IPS DF 6.9 (cell line): ENCODE measurements at regions not wholly inside any gene's neighbourhood (a gene's known extent, or its start where the extent isn't known, plus 50 kb on each side); places are given as distances from the start of the nearest gene placed in this dataset.

Experiments
- DNase-seq: peaks from one replicate; pipeline ENCODE4 v3.0.0-alpha.2; 2013; ENCODE audit warnings: low read depth, low spot score
- H3K27ac ChIP-seq: one replicate; pipeline ENCODE4 v1.5.1; 2013; ENCODE audit warnings: low read length, control low read depth
- H3K27me3 ChIP-seq: 2 replicates; pipeline ENCODE4 v1.6.1; 2013; ENCODE audit warnings: mild to moderate bottlenecking, low read length; ENCODE audit not compliant: control insufficient read depth, insufficient read depth
- H3K36me3 ChIP-seq: 2 replicates; pipeline ENCODE4 v1.6.1; 2013; ENCODE audit warnings: low read length; ENCODE audit not compliant: control insufficient read depth, insufficient read depth
- H3K4me1 ChIP-seq: 2 replicates; pipeline ENCODE4 v1.6.1; 2013; ENCODE audit warnings: low read length; ENCODE audit not compliant: control insufficient read depth, insufficient read depth
- H3K4me3 ChIP-seq: 2 replicates; pipeline ENCODE4 v1.5.1; 2013; ENCODE audit warnings: mild to moderate bottlenecking, low read length
- H3K9me3 ChIP-seq: 2 replicates; pipeline ENCODE4 v1.6.1; 2013; ENCODE audit warnings: low read length, inconsistent platforms; ENCODE audit not compliant: control insufficient read depth, insufficient read depth
- WGBS: extraction: QIAGEN DNeasy Blood & Tissue Kit; methylation state at CpG from one replicate; pipeline ENCODE4 v1.1.7; 2013; ENCODE audit warnings: mixed read lengths, missing lambda C conversion rate; ENCODE audit not compliant: insufficient read length, insufficient coverage; 5-methylcytosine and 5-hydroxymethylcytosine counted together

GRCh38 chr10:62464308-62464707, 90.1 kb downstream of the ZNF365 start:
- no peak for DNase-seq
- no CpG with 5 or more reads among the region's 2 CpGs for WGBS
- Histone ChIP-seq H3K4me1 (no peaks in the 10 kb centered on the region), H3K36me3 (no peaks in the 10 kb centered on the region), H3K4me3 (no peak overlapping the region), H3K9me3 (no peaks in the 10 kb centered on the region), H3K27ac (no peak overlapping the region), H3K27me3 (no peaks in the 10 kb centered on the region)

GRCh38 chr10:62466590-62466989, 92.4 kb downstream of the ZNF365 start:
- DNase-seq, result no peak
- WGBS, result no CpG with 5 or more reads among the region's 1 CpG
- H3K4me1 ChIP-seq, result no peaks in the 10 kb centered on the region
- no peaks in the 10 kb centered on the region for H3K27me3 ChIP-seq
- no peak overlapping the region for H3K27ac ChIP-seq
- no peak overlapping the region for H3K4me3 ChIP-seq
- H3K36me3 ChIP-seq, result no peaks in the 10 kb centered on the region
- no peaks in the 10 kb centered on the region for H3K9me3 ChIP-seq

- no peak for DNase-seq
- WGBS, result no CpG with 5 or more reads among the region's 2 CpGs
- Histone ChIP-seq H3K27ac (no peak overlapping the region), H3K4me3 (no peak overlapping the region), H3K36me3 (no peaks in the 10 kb centered on the region), H3K4me1 (no peaks in the 10 kb centered on the region), H3K27me3 (no peaks in the 10 kb centered on the region), H3K9me3 (no peaks in the 10 kb centered on the region)
Observed at GRCh38 chr10:62467527-62467926, 93.4 kb downstream of the ZNF365 start.

- no peak for DNase-seq
- Histone ChIP-seq H3K4me1 (no peaks in the 10 kb centered on the region), H3K4me3 (no peak overlapping the region), H3K27ac (no peak overlapping the region), H3K9me3 (no peaks in the 10 kb centered on the region), H3K36me3 (no peaks in the 10 kb centered on the region), H3K27me3 (no peaks in the 10 kb centered on the region)
- WGBS, result no CpG with 5 or more reads among the region's 3 CpGs
Observed at GRCh38 chr10:62471711-62472110, 97.5 kb downstream of the ZNF365 start.

GRCh38 chr10:62473241-62473640, 99.1 kb downstream of the ZNF365 start:
- H3K27ac ChIP-seq, result no peak overlapping the region
- no peaks in the 10 kb centered on the region for H3K4me1 ChIP-seq
- no peak overlapping the region for H3K4me3 ChIP-seq
- H3K36me3 ChIP-seq, result no peaks in the 10 kb centered on the region
- H3K9me3 ChIP-seq, result no peaks in the 10 kb centered on the region
- no peak for DNase-seq
- no peaks in the 10 kb centered on the region for H3K27me3 ChIP-seq
- no CpG with 5 or more reads among the region's 4 CpGs for WGBS

GRCh38 chr10:62475551-62475950, 101.4 kb downstream of the ZNF365 start:
- H3K4me3 ChIP-seq, result no peak overlapping the region
- DNase-seq, result no peak
- no peaks in the 10 kb centered on the region for H3K4me1 ChIP-seq
- no peaks in the 10 kb centered on the region for H3K27me3 ChIP-seq
- WGBS, result no CpG with 5 or more reads among the region's 6 CpGs
- H3K9me3 ChIP-seq, result no peaks in the 10 kb centered on the region
- no peaks in the 10 kb centered on the region for H3K36me3 ChIP-seq
- H3K27ac ChIP-seq, result no peak overlapping the region

- Histone ChIP-seq H3K4me3 (no peak overlapping the region), H3K36me3 (no peaks in the 10 kb centered on the region), H3K27ac (no peak overlapping the region), H3K4me1 (no peaks in the 10 kb centered on the region), H3K27me3 (no peaks in the 10 kb centered on the region), H3K9me3 (no peaks in the 10 kb centered on the region)
- no peak for DNase-seq
- no CpG with 5 or more reads among the region's 4 CpGs for WGBS
Observed at GRCh38 chr10:62479523-62479922, 105.4 kb downstream of the ZNF365 start.

- DNase-seq, result no peak
- WGBS, result no CpG with 5 or more reads among the region's 1 CpG
- no peak overlapping the region for H3K27ac ChIP-seq
Observed at GRCh38 chr10:62480196-62480595, 106.0 kb downstream of the ZNF365 start.

GRCh38 chr10:62482581-62482980, 108.4 kb downstream of the ZNF365 start:
- no peak overlapping the region for H3K27ac ChIP-seq
- no CpG with 5 or more reads among the region's 1 CpG for WGBS

More at GRCh38 chr10:62480196-62480595, 106.0 kb downstream of the ZNF365 start:
- no peaks in the 10 kb centered on the region for H3K4me1 ChIP-seq
- H3K36me3 ChIP-seq, result no peaks in the 10 kb centered on the region
- H3K4me3 ChIP-seq, result no peak overlapping the region
- no peaks in the 10 kb centered on the region for H3K27me3 ChIP-seq
- no peaks in the 10 kb centered on the region for H3K9me3 ChIP-seq

GRCh38 chr10:62491597-62491996, 117.4 kb downstream of the ZNF365 start:
- DNase-seq, result no peak
- no peaks in the 10 kb centered on the region for H3K36me3 ChIP-seq
- H3K4me3 ChIP-seq, result no peak overlapping the region
- H3K9me3 ChIP-seq, result no peaks in the 10 kb centered on the region
- no peaks in the 10 kb centered on the region for H3K4me1 ChIP-seq
- no peak overlapping the region for H3K27ac ChIP-seq
- H3K27me3 ChIP-seq, result no peaks in the 10 kb centered on the region

More at GRCh38 chr10:62482581-62482980, 108.4 kb downstream of the ZNF365 start:
- Histone ChIP-seq H3K4me3 (no peak overlapping the region), H3K36me3 (no peaks in the 10 kb centered on the region), H3K27me3 (no peaks in the 10 kb centered on the region), H3K9me3 (no peaks in the 10 kb centered on the region), H3K4me1 (no peaks in the 10 kb centered on the region)
- DNase-seq, result no peak

GRCh38 chr10:62492012-62492869, 118.1 kb downstream of the ZNF365 start:
- H3K27ac ChIP-seq, result no peak overlapping the region
- H3K4me3 ChIP-seq, result no peak overlapping the region
- no peaks in the 10 kb centered on the region for H3K9me3 ChIP-seq
- peak; percentile 22 for DNase-seq
- H3K27me3 ChIP-seq, result no peaks in the 10 kb centered on the region
- no peaks in the 10 kb centered on the region for H3K4me1 ChIP-seq
- no peaks in the 10 kb centered on the region for H3K36me3 ChIP-seq
- WGBS, result no CpG with 5 or more reads among the region's 5 CpGs
